ENCODE measurements at regions not wholly inside any gene's neighbourhood (a gene's known extent, or its start where the extent isn't known, plus 50 kb on each side); places are given as distances from the start of the nearest gene placed in this dataset.

GRCh38 chr6:127641905-127642304, 64.9 kb downstream of the C6orf58 start:
- peak; percentile 28 for TF ChIP-seq CTCF (IDR thresholded peaks at IDR 0.05)
- H3K4me3 ChIP-seq: no peak overlapping the region
- H3K27ac ChIP-seq: no peak overlapping the region
- DNase-seq (ENCODE audit: low spot score): no peak

Measured in coronary artery (tissue), 2 donors.